Gastroesophageal sphincter (tissue), 4 donors: ENCODE measurements at regions not wholly inside any gene's neighbourhood (a gene's known extent, or its start where the extent isn't known, plus 50 kb on each side); places are given as distances from the start of the nearest gene placed in this dataset.

Source experiments
- ATAC-seq: fragments of 150-250 bp; one replicate; pipeline ENCODE4 v1.9.1; 2016; ENCODE audit warnings: mild to moderate bottlenecking, moderate library complexity
- H3K27ac ChIP-seq, 4 donors: fragments of 200-600 bp; sonication (generic) in 3 of 4; 1 replicate in 3 of 4; 2 replicates in 1 of 4; pipeline ENCODE4 v1.5.1; 2016 to 2019
- H3K27me3 ChIP-seq: fragments of 200-600 bp; sonication (generic); one replicate; pipeline ENCODE4 v1.5.1; 2019
- H3K36me3 ChIP-seq, 2 donors: fragments of 200-600 bp; sonication (generic); one replicate each; pipeline ENCODE4 v1.5.1; 2019; ENCODE audit warnings: control low read depth in 1 of 2
- H3K4me1 ChIP-seq, 3 donors: fragments of 200-600 bp; sonication (generic); 1 replicate in 2 of 3; 2 replicates in 1 of 3; pipeline ENCODE4 v1.5.1; 2016 to 2019; ENCODE audit warnings: control low read depth in 2 of 3
- H3K4me3 ChIP-seq, 2 donors: fragments of 200-600 bp; sonication (generic); one replicate each; pipeline ENCODE4 v1.5.1; 2019; ENCODE audit warnings: mild to moderate bottlenecking in 1 of 2, moderate library complexity in 1 of 2
- H3K9me3 ChIP-seq, 3 donors: fragments of 200-600 bp; sonication (generic); one replicate each; pipeline ENCODE4 v1.5.1; 2017 to 2019; ENCODE audit warnings: control low read depth in 2 of 3
- CTCF ChIP-seq, 4 experiments: fragments of 200-600 bp in 2 of 4; fragments of 450-650 bp in 2 of 4; sonication (generic) in 1 of 4; IDR thresholded peaks; one replicate each; pipeline ENCODE4 v1.5.1; 2017 to 2019; ENCODE audit warnings: antibody characterized with exemption in 4 of 4, mild to moderate bottlenecking in 2 of 4, moderate library complexity in 2 of 4
- EP300 ChIP-seq: sonication (generic); formaldehyde crosslinking; IDR thresholded peaks from one replicate; pipeline ENCODE4 v1.6.1; 2017; ENCODE audit warnings: antibody characterized with exemption, mild to moderate bottlenecking
- POLR2A ChIP-seq, 2 donors: fragments of 450-650 bp; IDR thresholded peaks; one replicate each; pipeline ENCODE4 v1.6.1; 2017; ENCODE audit warnings: antibody characterized with exemption in 2 of 2, mild to moderate bottlenecking in 2 of 2, moderate library complexity in 1 of 2
- POLR2AphosphoS5 ChIP-seq: sonication (generic); formaldehyde crosslinking; IDR thresholded peaks from one replicate; pipeline ENCODE4 v1.6.1; 2017; ENCODE audit warnings: antibody characterized with exemption
- WGBS, 2 donors: methylation state at CpG; one replicate each; pipeline ENCODE4 v1.1.5; 2018; ENCODE audit warnings: low coverage in 1 of 2; 5-methylcytosine and 5-hydroxymethylcytosine counted together

- no peak for ATAC-seq
- H3K27me3 ChIP-seq, result no peaks in the 10 kb centered on the region
- no peaks in the 10 kb centered on the region for H3K4me1 ChIP-seq
- TF ChIP-seq EP300, result no peak
- TF ChIP-seq POLR2AphosphoS5, result no peak
- TF ChIP-seq POLR2A (IDR thresholded peaks at IDR 0.05), result no peak
- TF ChIP-seq CTCF (IDR thresholded peaks at IDR 0.05), result no peak
- no peak overlapping the region for H3K27ac ChIP-seq
- no peak overlapping the region for H3K4me3 ChIP-seq
- 59 to 66% methylated on average over 3 of the region's 3 CpGs for WGBS, 2 donors
- no peaks in the 10 kb centered on the region for H3K9me3 ChIP-seq
- H3K36me3 ChIP-seq, result no peaks in the 10 kb centered on the region
Measured at GRCh38 chr10:8726084-8726778, 671.7 kb downstream of the GATA3 start.

GRCh38 chr10:8726779-8727084 lies 672.2 kb downstream of the GATA3 start:
- no peak overlapping the region for H3K27ac ChIP-seq
- no peaks in the 10 kb centered on the region for H3K27me3 ChIP-seq
- no peaks in the 10 kb centered on the region for H3K9me3 ChIP-seq
- WGBS, 2 donors, result 21 to 22% methylated on average over 5 of the region's 5 CpGs
- H3K4me3 ChIP-seq, result no peak overlapping the region
- no peak for ATAC-seq
- H3K4me1 ChIP-seq, result no peaks in the 10 kb centered on the region
- no peaks in the 10 kb centered on the region for H3K36me3 ChIP-seq
- TF ChIP-seq POLR2AphosphoS5 (no peak), CTCF (IDR thresholded peaks at IDR 0.05) (no peak), POLR2A (IDR thresholded peaks at IDR 0.05) (no peak), EP300 (no peak)

- no peak overlapping the region for H3K4me3 ChIP-seq
- H3K27ac ChIP-seq, result no peak overlapping the region
- no peaks in the 10 kb centered on the region for H3K36me3 ChIP-seq
- H3K4me1 ChIP-seq, result no peaks in the 10 kb centered on the region
- 65 to 89% methylated on average over 9 to 18 of the region's 18 CpGs for whole genome bisulfite sequencing, 2 donors
- no peak for TF ChIP-seq POLR2AphosphoS5
- no peak for TF ChIP-seq CTCF (IDR thresholded peaks at IDR 0.05)
- no peak for TF ChIP-seq POLR2A (IDR thresholded peaks at IDR 0.05)
- TF ChIP-seq EP300, result no peak
- ATAC-seq, result no peak
- no peaks in the 10 kb centered on the region for H3K9me3 ChIP-seq
- H3K27me3 ChIP-seq, result no peaks in the 10 kb centered on the region
Measured at GRCh38 chr10:8731121-8732095, 676.9 kb downstream of the GATA3 start.

- no peak for ATAC-seq
- TF ChIP-seq EP300 (no peak), CTCF (IDR thresholded peaks at IDR 0.05) (no peak), POLR2A (IDR thresholded peaks at IDR 0.05) (no peak), POLR2AphosphoS5 (no peak)
- no peaks in the 10 kb centered on the region for H3K36me3 ChIP-seq
- H3K9me3 ChIP-seq, result no peaks in the 10 kb centered on the region
- 25 to 42% methylated on average over 3 of the region's 3 CpGs for WGBS, 2 donors
- no peak overlapping the region for H3K27ac ChIP-seq
- H3K4me1 ChIP-seq, result no peaks in the 10 kb centered on the region
- H3K4me3 ChIP-seq, result no peak overlapping the region
- no peaks in the 10 kb centered on the region for H3K27me3 ChIP-seq
Measured at GRCh38 chr10:8738987-8739386, 684.5 kb downstream of the GATA3 start.
